ENCODE measurements at regions not wholly inside any gene's neighbourhood (a gene's known extent, or its start where the extent isn't known, plus 50 kb on each side); places are given as distances from the start of the nearest gene placed in this dataset.

GRCh38 chr10:36492590-36493515, 632.5 kb upstream of the ANKRD30A start:
- Histone ChIP-seq H3K36me3 (no peaks in the 10 kb centered on the region), H3K27me3 (no peaks in the 10 kb centered on the region), H3K27ac (peak overlapping the region in 1 of 10 donors; percentile 6), H3K4me3 (no peak overlapping the region), H3K4me1 (peaks cover 0 to 45% (median 28%) of the 10 kb centered on the region in 9 donors), H3K9me3 (no peaks in the 10 kb centered on the region)
- DNase-seq (no peak), ATAC-seq (no peak)
- WGBS, 2 donors: 61 to 62% methylated on average over 4 of the region's 4 CpGs
- TF ChIP-seq CTCF (IDR thresholded peaks at IDR 0.05): peak in 1 of 9 donors; percentile 13
- intact Hi-C loops (cut with DNase I): loop anchor here in 1 of 10 donors (10.0 kb wide), 2 partner anchors 708 to 848 kb away; partner anchors contain the start of gene FZD8

- intact Hi-C loops (cut with DNase I): loop anchor here in 1 of 10 donors (10.0 kb wide), 2 partner anchors 707 to 847 kb away; partner anchors contain the start of gene FZD8
- no peak for TF ChIP-seq CTCF (IDR thresholded peaks at IDR 0.05)
- WGBS, 2 donors: 49 to 75% methylated on average over 1 of the region's 1 CpG
- Histone ChIP-seq H3K4me3 (no peak overlapping the region), H3K27me3 (no peaks in the 10 kb centered on the region), H3K4me1 (peaks cover 0 to 45% (median 28%) of the 10 kb centered on the region in 9 donors), H3K36me3 (no peaks in the 10 kb centered on the region), H3K9me3 (no peaks in the 10 kb centered on the region), H3K27ac (peak overlapping the region in 1 of 10 donors; percentile 6)
- DNase-seq (no peak), ATAC-seq (no peak)
These were observed 633.5 kb upstream of the ANKRD30A start for GRCh38 chr10:36491926-36492325.

GRCh38 chr10:36489611-36490228, 635.7 kb upstream of the ANKRD30A start:
- Histone ChIP-seq H3K4me1 (peaks cover 0 to 45% (median 25%) of the 10 kb centered on the region in 9 donors), H3K27me3 (no peaks in the 10 kb centered on the region), H3K9me3 (no peaks in the 10 kb centered on the region), H3K27ac (peak overlapping the region in 9 of 10 donors; percentile 21 to 86 (median 54)), H3K4me3 (no peak overlapping the region), H3K36me3 (no peaks in the 10 kb centered on the region)
- no peak for TF ChIP-seq CTCF (IDR thresholded peaks at IDR 0.05)
- 36 to 45% methylated on average over 5 of the region's 5 CpGs for WGBS, 2 donors
- intact Hi-C loops (cut with DNase I): loop anchor here in 1 of 10 donors (10.0 kb wide), 2 partner anchors 705 to 845 kb away; partner anchors contain the start of gene FZD8
- ATAC-seq (peak; percentile 72 to 91 (median 83)), DNase-seq (peak; percentile 25 to 46)

- H3K4me1 ChIP-seq: peaks cover 0 to 45% (median 24%) of the 10 kb centered on the region in 9 donors
- H3K9me3 ChIP-seq: no peaks in the 10 kb centered on the region
- H3K36me3 ChIP-seq: no peaks in the 10 kb centered on the region
- no peak for TF ChIP-seq CTCF (IDR thresholded peaks at IDR 0.05)
- no peaks in the 10 kb centered on the region for H3K27me3 ChIP-seq
- peak in 2 of 8 donors; percentile 8 to 10 for ATAC-seq
- WGBS, 2 donors: 57 to 67% methylated on average over 7 of the region's 7 CpGs
- H3K27ac ChIP-seq: peak overlapping the region in 8 of 10 donors; percentile 21 to 86 (median 54)
- intact Hi-C loops (cut with DNase I): no loop called here
- no peak for DNase-seq
- H3K4me3 ChIP-seq: no peak overlapping the region
These were observed 636.2 kb upstream of the ANKRD30A start for GRCh38 chr10:36489181-36489580.

All from heart right ventricle (tissue), 16 donors.